ENCODE measurements at regions not wholly inside any gene's neighbourhood (a gene's known extent, or its start where the extent isn't known, plus 50 kb on each side); places are given as distances from the start of the nearest gene placed in this dataset.

GRCh38 chr11:123249354-123249753 is 54.3 kb upstream of the CLMP start:
- TF ChIP-seq REST (IDR thresholded peaks at IDR 0.05) (no peak), RXRA (IDR thresholded peaks at IDR 0.05) (no peak), FOXA2 (IDR thresholded peaks at IDR 0.05) (no peak), NR2F2 (IDR thresholded peaks at IDR 0.05) (no peak), HNF4A (conservative IDR thresholded peaks at IDR 0.05) (no peak), YY1 (IDR thresholded peaks at IDR 0.05) (no peak)
- Histone ChIP-seq H3K4me3 (ENCODE audit: low read depth in 1 of 3, low read length in 3 of 3) (no peak overlapping the region), H3K27ac (ENCODE audit: low read depth in 1 of 2, low read length in 2 of 2) (no peak overlapping the region), H3K27me3 (ENCODE audit: control insufficient read depth in 4 of 4, insufficient read depth in 4 of 4, low read length in 3 of 4) (no peaks in the 10 kb centered on the region), H3K36me3 (ENCODE audit: control insufficient read depth in 4 of 4, insufficient read depth in 3 of 4, low read depth in 1 of 4, low read length in 3 of 4) (no peaks in the 10 kb centered on the region), H3K9ac (ENCODE audit: low read depth in 1 of 2, low read length in 2 of 2) (no peak overlapping the region), H3K9me3 (ENCODE audit: control insufficient read depth in 4 of 4, low read length in 3 of 4) (no peaks in the 10 kb centered on the region), H3K4me1 (ENCODE audit: control insufficient read depth in 4 of 4, insufficient read depth in 4 of 4, low read length in 3 of 4) (peaks cover 0 to 6% (median 3%) of the 10 kb centered on the region in 4 donors)
- 78% methylated on average over 5 of the region's 5 CpGs for WGBS
- no peak for DNase-seq (ENCODE audit: low spot score)

- TF ChIP-seq GABPA (IDR thresholded peaks at IDR 0.05 in 1 of 2, conservative IDR thresholded peaks at IDR 0.05 in 1 of 2) = no peak
- TF ChIP-seq REST (IDR thresholded peaks at IDR 0.05) = no peak
- TF ChIP-seq YY1 (IDR thresholded peaks at IDR 0.05) = no peak
- no peak for TF ChIP-seq HNF4G (IDR thresholded peaks at IDR 0.05)
- no peak for TF ChIP-seq EGR1 (IDR thresholded peaks at IDR 0.05; ENCODE audit: low read depth in 2 of 2)
- TF ChIP-seq MAX (IDR thresholded peaks at IDR 0.05) = no peak
- no peak for TF ChIP-seq ZBTB33 (IDR thresholded peaks at IDR 0.05)
- no peak for TF ChIP-seq JUND (IDR thresholded peaks at IDR 0.05)
- TF ChIP-seq HNF4A (conservative IDR thresholded peaks at IDR 0.05) = no peak
- H3K36me3 ChIP-seq (ENCODE audit: control insufficient read depth in 4 of 4, insufficient read depth in 3 of 4, low read depth in 1 of 4, low read length in 3 of 4) = no peaks in the 10 kb centered on the region
- peaks cover 0 to 6% (median 3%) of the 10 kb centered on the region in 4 donors for H3K4me1 ChIP-seq (ENCODE audit: control insufficient read depth in 4 of 4, insufficient read depth in 4 of 4, low read length in 3 of 4)
- H3K27ac ChIP-seq (ENCODE audit: low read depth in 1 of 2, low read length in 2 of 2) = no peak overlapping the region
- no peak overlapping the region for H3K4me3 ChIP-seq (ENCODE audit: low read depth in 1 of 3, low read length in 3 of 3)
- no peaks in the 10 kb centered on the region for H3K27me3 ChIP-seq (ENCODE audit: control insufficient read depth in 4 of 4, insufficient read depth in 4 of 4, low read length in 3 of 4)
- no peak overlapping the region for H3K9ac ChIP-seq (ENCODE audit: low read depth in 1 of 2, low read length in 2 of 2)
- WGBS = 39% methylated on average over 6 of the region's 6 CpGs
- H3K9me3 ChIP-seq (ENCODE audit: control insufficient read depth in 4 of 4, low read length in 3 of 4) = no peaks in the 10 kb centered on the region
- DNase-seq (ENCODE audit: low spot score) = no peak
These were observed 52.8 kb upstream of the CLMP start for GRCh38 chr11:123247813-123248379.
